ACC112 (cell line): ENCODE measurements at regions not wholly inside any gene's neighbourhood (a gene's known extent, or its start where the extent isn't known, plus 50 kb on each side); places are given as distances from the start of the nearest gene placed in this dataset.

Source experiments
- H2AFZ ChIP-seq: fragments of 200-600 bp; sonication (generic); one replicate; pipeline ENCODE4 v1.6.0; 2017; ENCODE audit warnings: antibody characterized with exemption, low read length; ENCODE audit not compliant: unreplicated experiment
- H3K27ac ChIP-seq: fragments of 200-600 bp; sonication (generic); 2 replicates; pipeline ENCODE4 v1.5.1; 2014; ENCODE audit warnings: low read depth, mild to moderate bottlenecking, antibody characterized with exemption, low read length, moderate library complexity
- H3K27me3 ChIP-seq: fragments of 200-600 bp; sonication (generic); 2 replicates; pipeline ENCODE4 v1.6.1; 2014; ENCODE audit warnings: mild to moderate bottlenecking, antibody characterized with exemption, low read length, moderate library complexity, mixed read lengths; ENCODE audit not compliant: insufficient read depth
- H3K36me3 ChIP-seq: fragments of 200-600 bp; sonication (generic); 2 replicates; pipeline ENCODE4 v1.6.1; 2016; ENCODE audit warnings: mild to moderate bottlenecking, antibody characterized with exemption, low read length, moderate library complexity, mixed read lengths; ENCODE audit not compliant: insufficient read depth
- H3K4me1 ChIP-seq: fragments of 200-600 bp; sonication (generic); one replicate; pipeline ENCODE4 v1.6.1; 2016; ENCODE audit warnings: low read length, mixed read lengths; ENCODE audit not compliant: insufficient read depth, unreplicated experiment, control insufficient read depth
- H3K4me3 ChIP-seq: fragments of 200-600 bp; sonication (generic); 2 replicates; pipeline ENCODE4 v1.5.1; 2014; ENCODE audit warnings: mild to moderate bottlenecking, low read depth, low read length
- H3K79me2 ChIP-seq: fragments of 200-600 bp; sonication (generic); one replicate; pipeline ENCODE4 v1.6.0; 2016; ENCODE audit warnings: low read length; ENCODE audit not compliant: control insufficient read depth, unreplicated experiment, insufficient read depth

- H3K27me3 ChIP-seq = no peaks in the 10 kb centered on the region
- H2AFZ ChIP-seq = peak overlapping the region; percentile 44
- H3K27ac ChIP-seq = peak overlapping the region; percentile 63
- H3K4me3 ChIP-seq = no peak overlapping the region
- peaks cover 42% of the 10 kb centered on the region for H3K4me1 ChIP-seq
- H3K79me2 ChIP-seq = no peaks in the 10 kb centered on the region
- no peaks in the 10 kb centered on the region for H3K36me3 ChIP-seq
Observed at GRCh38 chr18:70387027-70387426, 98.2 kb downstream of the SOCS6 start.

- Histone ChIP-seq H3K4me1 (peaks cover 42% of the 10 kb centered on the region), H3K27me3 (no peaks in the 10 kb centered on the region), H2AFZ (peak overlapping the region; percentile 44), H3K4me3 (no peak overlapping the region), H3K79me2 (no peaks in the 10 kb centered on the region), H3K27ac (peak overlapping the region; percentile 63), H3K36me3 (no peaks in the 10 kb centered on the region)
Observed at GRCh38 chr18:70386582-70386981, 97.7 kb downstream of the SOCS6 start.

GRCh38 chr18:70385474-70385873 is 96.6 kb downstream of the SOCS6 start:
- no peak overlapping the region for H3K4me3 ChIP-seq

GRCh38 chr18:70384181-70384790 is 95.4 kb downstream of the SOCS6 start:
- Histone ChIP-seq H3K4me1 (peaks cover 33% of the 10 kb centered on the region), H2AFZ (no peak overlapping the region), H3K4me3 (no peak overlapping the region), H3K27ac (peak overlapping the region; percentile 89), H3K27me3 (no peaks in the 10 kb centered on the region), H3K79me2 (no peaks in the 10 kb centered on the region), H3K36me3 (no peaks in the 10 kb centered on the region)

More at GRCh38 chr18:70385474-70385873, 96.6 kb downstream of the SOCS6 start:
- no peak overlapping the region for H2AFZ ChIP-seq
- H3K27ac ChIP-seq = peak overlapping the region; percentile 89
- H3K4me1 ChIP-seq = peaks cover 39% of the 10 kb centered on the region
- no peaks in the 10 kb centered on the region for H3K36me3 ChIP-seq
- no peaks in the 10 kb centered on the region for H3K27me3 ChIP-seq
- no peaks in the 10 kb centered on the region for H3K79me2 ChIP-seq

GRCh38 chr18:70382992-70383717 is 94.3 kb downstream of the SOCS6 start:
- peaks cover 33% of the 10 kb centered on the region for H3K4me1 ChIP-seq
- H3K36me3 ChIP-seq = no peaks in the 10 kb centered on the region
- H3K27me3 ChIP-seq = no peaks in the 10 kb centered on the region
- H3K4me3 ChIP-seq = no peak overlapping the region
- H3K79me2 ChIP-seq = no peaks in the 10 kb centered on the region
- H3K27ac ChIP-seq = no peak overlapping the region
- H2AFZ ChIP-seq = no peak overlapping the region

- Histone ChIP-seq H2AFZ (no peak overlapping the region), H3K27ac (no peak overlapping the region), H3K36me3 (no peaks in the 10 kb centered on the region), H3K79me2 (no peaks in the 10 kb centered on the region), H3K4me1 (peaks cover 28% of the 10 kb centered on the region), H3K27me3 (no peaks in the 10 kb centered on the region), H3K4me3 (no peak overlapping the region)
Observed at GRCh38 chr18:70382017-70382416, 93.2 kb downstream of the SOCS6 start.

GRCh38 chr18:70380915-70381896 is 92.4 kb downstream of the SOCS6 start:
- Histone ChIP-seq H2AFZ (no peak overlapping the region), H3K4me3 (no peak overlapping the region)

More at GRCh38 chr18:70380915-70381896, 92.4 kb downstream of the SOCS6 start:
- Histone ChIP-seq H3K27me3 (no peaks in the 10 kb centered on the region), H3K27ac (no peak overlapping the region), H3K4me1 (peaks cover 20% of the 10 kb centered on the region), H3K79me2 (no peaks in the 10 kb centered on the region), H3K36me3 (no peaks in the 10 kb centered on the region)
